Lung (tissue), 11 donors: ENCODE measurements at regions not wholly inside any gene's neighbourhood (a gene's known extent, or its start where the extent isn't known, plus 50 kb on each side); places are given as distances from the start of the nearest gene placed in this dataset.
A peak's percentile ranks its signal among the peaks of the same experiment; 100 is the strongest.

ENCODE experiments used
- ATAC-seq: fragments of 200-7000 bp; cut with Tn5 transposase; one replicate; pipeline ENCODE4 v1.9.1; 2020; ENCODE audit warnings: moderate number of reproducible peaks; ENCODE audit not compliant: insufficient read depth, low FRiP score
- DNase-seq, 3 donors: peaks; one replicate each; pipeline ENCODE4 v3.0.0-alpha.2; 2013 to 2017
- H3K27ac ChIP-seq, 2 donors: one replicate each; pipeline ENCODE4 v1.5.1; 2013; ENCODE audit warnings: mild to moderate bottlenecking in 2 of 2, moderate library complexity in 2 of 2, control low read depth in 1 of 2, inconsistent platforms in 1 of 2, low read depth in 1 of 2, low read length in 1 of 2
- H3K27me3 ChIP-seq, 3 donors: one replicate each; pipeline ENCODE4 v1.5.1; 2013; ENCODE audit warnings: low read length in 2 of 3; ENCODE audit not compliant: control insufficient read depth in 3 of 3, insufficient read depth in 3 of 3
- H3K36me3 ChIP-seq, 4 donors: one replicate each; pipeline ENCODE4 v1.5.1; 2013; ENCODE audit warnings: low read length in 4 of 4, mild to moderate bottlenecking in 1 of 4, moderate library complexity in 1 of 4; ENCODE audit not compliant: control insufficient read depth in 4 of 4, insufficient read depth in 4 of 4
- H3K4me1 ChIP-seq, 5 donors: one replicate each; pipeline ENCODE4 v1.5.1; 2013; ENCODE audit warnings: low read length in 5 of 5, mild to moderate bottlenecking in 2 of 5, moderate library complexity in 1 of 5; ENCODE audit not compliant: control insufficient read depth in 5 of 5, insufficient read depth in 5 of 5
- H3K4me3 ChIP-seq: one replicate; pipeline ENCODE4 v1.5.1; 2013; ENCODE audit warnings: mild to moderate bottlenecking, control low read depth, moderate library complexity
- H3K9ac ChIP-seq, 2 donors: one replicate each; pipeline ENCODE4 v1.5.1; 2013; ENCODE audit warnings: low read length in 2 of 2, control low read depth in 1 of 2; ENCODE audit not compliant: insufficient read depth in 1 of 2
- H3K9me3 ChIP-seq, 4 donors: one replicate each; pipeline ENCODE4 v1.5.1; 2013; ENCODE audit warnings: low read length in 3 of 4, mild to moderate bottlenecking in 1 of 4, moderate library complexity in 1 of 4; ENCODE audit not compliant: control insufficient read depth in 4 of 4, insufficient read depth in 3 of 4
- WGBS, 2 donors: extraction: QIAGEN DNeasy Blood & Tissue Kit; methylation state at CpG; one replicate each; pipeline ENCODE4 v1.1.7; 2013; 5-methylcytosine and 5-hydroxymethylcytosine counted together
- TF ChIP-seq, protein P1 (sequence below): IDR thresholded peaks from 2 replicates; pipeline ENCODE4 v1.5.1; 2012; ENCODE audit warnings: mild to moderate bottlenecking; ENCODE audit errors: control extremely low read depth, extremely low read depth
- donor health status: control.
- donor health status: control.
- donor health status: Bipolar disorder and iron deficiency.
- donor health status: healthy.
- donor health status: DM: yes; HTN: yes; CAD: no.

DNA sequence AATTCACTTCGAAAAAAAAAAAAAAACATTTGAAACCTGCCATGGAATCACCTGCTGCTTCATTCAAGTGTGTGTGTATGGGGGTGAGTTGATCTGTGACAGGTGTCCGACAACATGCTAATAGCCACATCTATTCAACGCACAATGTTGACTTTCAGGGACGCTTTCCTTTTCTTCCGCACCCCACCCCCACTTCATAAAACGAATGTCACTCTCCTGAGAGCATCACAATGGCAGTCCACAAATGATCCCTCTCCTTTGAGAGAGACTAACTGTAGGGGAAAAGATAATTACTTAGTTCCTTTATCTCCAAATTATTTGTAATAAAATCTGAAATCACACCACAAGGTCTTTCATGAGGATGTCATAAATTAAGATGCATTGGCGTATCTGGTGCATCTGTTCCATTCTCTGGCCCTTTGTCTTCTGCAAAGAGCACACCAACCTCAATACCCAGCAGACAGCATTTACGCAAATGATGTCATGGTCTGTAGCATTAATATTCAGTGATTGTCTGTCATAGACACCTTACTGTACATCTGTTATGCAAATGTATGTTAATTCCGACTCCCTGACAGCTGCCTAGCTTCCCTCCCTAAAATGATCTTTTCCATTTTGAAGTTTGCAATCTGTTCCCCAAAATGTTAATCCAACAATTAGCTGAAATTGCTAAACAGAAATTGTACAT is 640.0 kb upstream of the BOD1L1 start:
- no peak overlapping the region for H3K4me3 ChIP-seq
- ATAC-seq, result no peak
- TF ChIP-seq, protein P1, sequence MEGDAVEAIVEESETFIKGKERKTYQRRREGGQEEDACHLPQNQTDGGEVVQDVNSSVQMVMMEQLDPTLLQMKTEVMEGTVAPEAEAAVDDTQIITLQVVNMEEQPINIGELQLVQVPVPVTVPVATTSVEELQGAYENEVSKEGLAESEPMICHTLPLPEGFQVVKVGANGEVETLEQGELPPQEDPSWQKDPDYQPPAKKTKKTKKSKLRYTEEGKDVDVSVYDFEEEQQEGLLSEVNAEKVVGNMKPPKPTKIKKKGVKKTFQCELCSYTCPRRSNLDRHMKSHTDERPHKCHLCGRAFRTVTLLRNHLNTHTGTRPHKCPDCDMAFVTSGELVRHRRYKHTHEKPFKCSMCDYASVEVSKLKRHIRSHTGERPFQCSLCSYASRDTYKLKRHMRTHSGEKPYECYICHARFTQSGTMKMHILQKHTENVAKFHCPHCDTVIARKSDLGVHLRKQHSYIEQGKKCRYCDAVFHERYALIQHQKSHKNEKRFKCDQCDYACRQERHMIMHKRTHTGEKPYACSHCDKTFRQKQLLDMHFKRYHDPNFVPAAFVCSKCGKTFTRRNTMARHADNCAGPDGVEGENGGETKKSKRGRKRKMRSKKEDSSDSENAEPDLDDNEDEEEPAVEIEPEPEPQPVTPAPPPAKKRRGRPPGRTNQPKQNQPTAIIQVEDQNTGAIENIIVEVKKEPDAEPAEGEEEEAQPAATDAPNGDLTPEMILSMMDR, result no peak
- DNase-seq, result no peak
- no peaks in the 10 kb centered on the region for H3K9me3 ChIP-seq
- H3K9ac ChIP-seq, result no peak overlapping the region
- no peaks in the 10 kb centered on the region for H3K27me3 ChIP-seq
- 84 to 91% methylated on average over 9 of the region's 9 CpGs for WGBS, 2 donors
- no peaks in the 10 kb centered on the region for H3K4me1 ChIP-seq
- no peak overlapping the region for H3K27ac ChIP-seq
- H3K36me3 ChIP-seq, result no peaks in the 10 kb centered on the region

DNA sequence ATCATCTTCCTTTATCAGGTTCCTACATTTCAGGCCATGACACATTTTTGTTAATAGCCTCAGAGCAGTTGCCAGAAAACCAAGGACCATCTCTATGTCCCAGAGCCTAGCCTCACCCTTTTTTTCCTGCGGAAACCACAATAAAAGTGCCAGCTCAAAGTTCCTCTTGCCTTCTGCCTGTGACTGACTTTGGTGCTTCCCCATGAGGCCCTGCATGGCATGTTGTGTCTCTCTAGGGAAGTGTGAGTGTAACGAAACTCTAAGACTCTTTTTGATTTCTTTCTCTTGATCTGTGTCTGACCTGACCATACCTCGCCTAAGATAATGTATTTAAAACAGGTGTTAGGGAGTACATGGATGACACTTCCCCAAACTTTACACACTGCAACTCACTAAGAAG is 642.3 kb upstream of the BOD1L1 start:
- no peak overlapping the region for H3K9ac ChIP-seq
- H3K4me3 ChIP-seq, result no peak overlapping the region
- no peaks in the 10 kb centered on the region for H3K36me3 ChIP-seq
- no peaks in the 10 kb centered on the region for H3K4me1 ChIP-seq
- H3K27me3 ChIP-seq, result no peaks in the 10 kb centered on the region
- ATAC-seq (no peak), DNase-seq (peak in 2 of 3 donors; percentile 11 to 17)
- no peaks in the 10 kb centered on the region for H3K9me3 ChIP-seq
- TF ChIP-seq, protein P1, result no peak
- no peak overlapping the region for H3K27ac ChIP-seq
- 21 to 39% methylated on average over 3 of the region's 3 CpGs for WGBS, 2 donors

DNA sequence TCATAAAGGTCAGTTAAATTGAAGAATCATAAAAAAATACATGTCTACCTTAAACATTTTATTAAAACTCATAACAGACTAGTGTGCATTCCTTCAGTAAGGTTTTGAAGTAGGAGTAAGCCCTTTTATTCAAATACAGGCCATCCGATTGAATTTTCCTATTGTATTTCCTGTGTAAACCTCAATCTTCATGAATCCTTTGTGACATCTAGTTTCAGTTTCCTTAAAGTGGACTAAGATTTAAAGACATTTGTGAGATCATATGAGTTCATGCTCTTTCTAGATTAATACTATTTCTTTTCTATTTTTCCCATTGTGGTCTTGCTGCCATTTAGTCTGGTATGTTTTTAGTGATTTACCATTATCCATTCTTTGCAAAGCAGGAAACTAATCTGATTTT is 644.7 kb upstream of the BOD1L1 start:
- H3K4me1 ChIP-seq, result no peaks in the 10 kb centered on the region

More for the DNA sequence above, 644.7 kb upstream of the BOD1L1 start:
- H3K27ac ChIP-seq, result no peak overlapping the region
- H3K4me3 ChIP-seq, result no peak overlapping the region
- H3K9me3 ChIP-seq, result no peaks in the 10 kb centered on the region
- H3K27me3 ChIP-seq, result no peaks in the 10 kb centered on the region
- no peaks in the 10 kb centered on the region for H3K36me3 ChIP-seq
- TF ChIP-seq, protein P1, result no peak
- no peak overlapping the region for H3K9ac ChIP-seq
- ATAC-seq (no peak), DNase-seq (no peak)
- WGBS, 2 donors, result 17 to 49% methylated on average over 1 of the region's 1 CpG
